ENCODE measurements at regions not wholly inside any gene's neighbourhood (a gene's known extent, or its start where the extent isn't known, plus 50 kb on each side); places are given as distances from the start of the nearest gene placed in this dataset.

- TF ChIP-seq CTCF (IDR thresholded peaks at IDR 0.05) (no peak), POLR2A (IDR thresholded peaks at IDR 0.05) (no peak)
Observed at GRCh38 chr6:86871681-86872080, 65.6 kb upstream of the HTR1E start.

Measured in right lobe of liver (tissue), 4 donors.